Mesenchymal stem cell (in vitro differentiated cells and primary cell): ENCODE measurements at regions not wholly inside any gene's neighbourhood (a gene's known extent, or its start where the extent isn't known, plus 50 kb on each side); places are given as distances from the start of the nearest gene placed in this dataset.
A peak's percentile ranks its signal among the peaks of the same experiment; 100 is the strongest.

Source experiments
- DNase-seq: peaks from one replicate; pipeline ENCODE4 v3.0.0-alpha.2; 2013
- H2AFZ ChIP-seq: one replicate; pipeline ENCODE4 v1.6.1; 2013; ENCODE audit warnings: low read depth, mild to moderate bottlenecking, control low read depth, inconsistent platforms, low read length, moderate library complexity
- H2AK5ac ChIP-seq: 2 replicates; pipeline ENCODE4 v1.6.1; 2013; ENCODE audit warnings: low read length, moderate library complexity, mild to moderate bottlenecking, inconsistent platforms; ENCODE audit not compliant: severe bottlenecking
- H2BK120ac ChIP-seq: one replicate; pipeline ENCODE4 v1.6.1; 2013; ENCODE audit warnings: low read depth, mild to moderate bottlenecking, inconsistent platforms, low read length, moderate library complexity
- H2BK12ac ChIP-seq, 2 experiments: one replicate each; pipeline ENCODE4 v1.6.1; 2013; ENCODE audit warnings: inconsistent platforms in 2 of 2, low read length in 2 of 2, mild to moderate bottlenecking in 2 of 2, moderate library complexity in 2 of 2, control low read depth in 1 of 2
- H2BK15ac ChIP-seq: one replicate; pipeline ENCODE4 v1.6.1; 2013; ENCODE audit warnings: mild to moderate bottlenecking, low read depth, inconsistent platforms; ENCODE audit not compliant: poor library complexity, severe bottlenecking
- H2BK5ac ChIP-seq: 2 replicates; pipeline ENCODE4 v1.6.1; 2013; ENCODE audit warnings: low read depth, mild to moderate bottlenecking, low read length, control low read depth, inconsistent platforms; ENCODE audit not compliant: poor library complexity, severe bottlenecking
- H3K14ac ChIP-seq, 2 experiments: one replicate each; pipeline ENCODE4 v1.6.1; 2013; ENCODE audit warnings: inconsistent platforms in 2 of 2, low read length in 2 of 2, control low read depth in 1 of 2, mild to moderate bottlenecking in 1 of 2, moderate library complexity in 1 of 2
- H3K18ac ChIP-seq, 2 experiments: one replicate each; pipeline ENCODE4 v1.6.1; 2013; ENCODE audit warnings: inconsistent platforms in 2 of 2, low read length in 2 of 2, control low read depth in 1 of 2, low read depth in 1 of 2, mild to moderate bottlenecking in 1 of 2
- H3K23ac ChIP-seq, 2 experiments: one replicate each; pipeline ENCODE4 v1.6.1; 2013; ENCODE audit warnings: inconsistent platforms in 2 of 2, low read length in 2 of 2, mild to moderate bottlenecking in 2 of 2, moderate library complexity in 2 of 2, control low read depth in 1 of 2
- H3K27ac ChIP-seq: 2 replicates; pipeline ENCODE4 v1.5.1; 2013; ENCODE audit warnings: mild to moderate bottlenecking, moderate library complexity, low read length, control low read depth, inconsistent platforms; ENCODE audit not compliant: poor library complexity, severe bottlenecking
- H3K27me3 ChIP-seq, 2 experiments: 2 replicates each; pipeline versions ENCODE4 v1.6.1 to v1.7.0; 2013; ENCODE audit warnings: low read length in 2 of 2, mild to moderate bottlenecking in 2 of 2, moderate library complexity in 2 of 2, control low read depth in 1 of 2, inconsistent platforms in 1 of 2; ENCODE audit not compliant: control insufficient read depth in 1 of 2, insufficient read depth in 1 of 2
- H3K36me3 ChIP-seq, 2 experiments: 2 replicates each; pipeline versions ENCODE4 v1.6.1 to v1.7.0; 2013; ENCODE audit warnings: low read length in 2 of 2, control low read depth in 1 of 2, inconsistent platforms in 1 of 2, low read depth in 1 of 2, mild to moderate bottlenecking in 1 of 2; ENCODE audit not compliant: insufficient read depth in 2 of 2, control insufficient read depth in 1 of 2
- H3K4ac ChIP-seq, 2 experiments: one replicate each; pipeline ENCODE4 v1.6.1; 2013; ENCODE audit warnings: inconsistent platforms in 2 of 2, low read length in 2 of 2, mild to moderate bottlenecking in 2 of 2, moderate library complexity in 2 of 2, control low read depth in 1 of 2, low read depth in 1 of 2
- H3K4me1 ChIP-seq: 2 replicates; pipeline ENCODE4 v1.6.1; 2013; ENCODE audit warnings: low read depth, low read length, control low read depth; ENCODE audit not compliant: control insufficient read depth, insufficient read depth
- H3K4me2 ChIP-seq: 2 replicates; pipeline ENCODE4 v1.6.1; 2013; ENCODE audit warnings: low read length, mild to moderate bottlenecking, inconsistent platforms; ENCODE audit not compliant: poor library complexity, severe bottlenecking
- H3K4me3 ChIP-seq, 2 experiments: 2 replicates each; pipeline versions ENCODE4 v1.5.1 to v1.7.0; 2013; ENCODE audit warnings: low read length in 2 of 2, mild to moderate bottlenecking in 2 of 2, control low read depth in 1 of 2, low read depth in 1 of 2; ENCODE audit not compliant: insufficient read depth in 1 of 2
- H3K79me1 ChIP-seq: replicated peaks from 2 replicates; pipeline ENCODE4 v1.6.1; 2013; ENCODE audit warnings: mild to moderate bottlenecking, control low read depth, low read length, inconsistent platforms; ENCODE audit not compliant: poor library complexity, severe bottlenecking
- H3K9ac ChIP-seq: 2 replicates; pipeline ENCODE4 v1.7.0; 2013; ENCODE audit warnings: mild to moderate bottlenecking, low read length, moderate library complexity
- H3K9me3 ChIP-seq: 2 replicates; pipeline ENCODE4 v1.7.0; 2013; ENCODE audit warnings: mild to moderate bottlenecking, low read length; ENCODE audit not compliant: control insufficient read depth
- H4K8ac ChIP-seq: one replicate; pipeline ENCODE4 v1.6.1; 2013; ENCODE audit warnings: inconsistent platforms, mild to moderate bottlenecking, low read length, moderate library complexity
- H4K91ac ChIP-seq: one replicate; pipeline ENCODE4 v1.6.1; 2013; ENCODE audit warnings: mild to moderate bottlenecking, low read length, inconsistent platforms
- WGBS: methylation state at CpG from one replicate; pipeline ENCODE4 v1.1.7; 2013; ENCODE audit warnings: mixed read lengths; 5-methylcytosine and 5-hydroxymethylcytosine counted together

DNA sequence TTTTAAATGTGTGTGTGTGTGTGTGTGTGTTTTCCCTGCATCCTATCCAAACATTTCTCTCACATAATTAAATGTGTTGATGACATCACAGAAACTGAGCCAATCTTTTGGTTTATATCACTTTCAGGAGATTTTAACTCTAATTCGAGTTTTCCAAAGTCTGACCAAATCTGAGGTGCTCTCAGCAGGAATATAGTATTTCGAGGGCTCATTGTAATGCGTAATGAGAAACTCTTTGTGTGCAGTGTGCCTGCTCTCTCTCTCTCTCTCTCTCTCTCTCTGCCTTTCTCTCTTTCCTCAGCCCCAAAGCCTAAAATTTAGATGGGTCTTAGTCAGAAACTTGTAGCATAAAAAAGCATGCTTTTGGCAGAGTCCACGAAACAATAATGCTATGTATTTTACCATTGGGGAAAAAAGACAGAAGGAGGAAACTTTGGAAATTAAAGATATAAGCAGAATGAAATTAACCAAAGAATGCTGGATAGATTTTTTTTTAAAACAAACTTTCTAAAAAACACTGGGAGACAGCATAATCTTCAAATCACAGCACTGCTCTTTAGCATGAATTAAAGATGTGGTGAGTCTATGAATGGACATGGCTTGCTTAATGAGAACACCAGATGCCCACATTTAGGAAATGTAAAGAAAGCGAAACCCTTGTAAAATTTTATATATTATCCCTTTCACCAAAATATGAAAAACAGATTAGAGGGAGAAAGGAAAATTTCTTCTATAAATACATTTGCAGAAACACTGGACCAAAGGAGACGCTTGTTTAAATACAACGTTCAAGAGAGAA, 206.8 kb upstream of the HABP2 start:
- Histone ChIP-seq H3K4me3 (no peak overlapping the region), H3K9ac (no peak overlapping the region), H4K8ac (no peak overlapping the region), H3K36me3 (no peaks in the 10 kb centered on the region), H2AFZ (no peak overlapping the region), H4K91ac (no peak overlapping the region), H2BK5ac (no peak overlapping the region), H3K23ac (no peak overlapping the region), H3K9me3 (peaks cover 6% of the 10 kb centered on the region), H3K4ac (no peak overlapping the region), H3K4me2 (no peak overlapping the region), H3K4me1 (no peaks in the 10 kb centered on the region), H3K14ac (no peak overlapping the region), H3K79me1 (no peaks in the 10 kb centered on the region), H2BK15ac (no peak overlapping the region), H3K27ac (no peak overlapping the region), H2AK5ac (no peak overlapping the region), H3K18ac (no peak overlapping the region), H2BK12ac (no peak overlapping the region), H2BK120ac (no peak overlapping the region), H3K27me3 (peaks cover 0 to 55% of the 10 kb centered on the region in 2 experiments)
- WGBS = 91% methylated on average over 5 of the region's 7 CpGs
- no peak for DNase-seq

DNA sequence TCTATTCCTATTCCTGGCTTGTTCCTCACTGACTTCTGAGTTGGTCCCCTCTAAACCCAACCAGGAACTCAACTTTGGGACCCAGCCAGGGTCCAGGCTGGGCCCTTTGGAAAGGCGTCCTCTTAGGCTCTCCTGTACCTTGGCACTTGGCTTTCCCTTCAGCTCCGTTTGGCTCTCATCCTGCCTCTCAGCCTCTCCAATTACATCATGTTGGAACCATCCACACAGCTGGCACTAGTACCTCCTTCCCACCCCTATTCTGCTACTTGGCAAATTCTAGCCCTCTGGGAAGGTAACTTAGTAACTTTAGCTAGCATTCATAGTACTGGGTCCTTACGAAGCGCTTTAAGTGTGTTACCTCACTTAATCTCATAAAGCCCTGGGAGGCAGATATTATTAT, 205.3 kb upstream of the HABP2 start:
- H2AK5ac ChIP-seq = no peak overlapping the region
- no peak overlapping the region for H2BK120ac ChIP-seq
- no peak overlapping the region for H2BK15ac ChIP-seq
- H3K4me1 ChIP-seq = no peaks in the 10 kb centered on the region
- H3K4me2 ChIP-seq = no peak overlapping the region
- H3K27ac ChIP-seq = no peak overlapping the region
- no peak overlapping the region for H2BK5ac ChIP-seq
- no peak overlapping the region for H3K9ac ChIP-seq
- no peak overlapping the region for H3K23ac ChIP-seq
- H3K9me3 ChIP-seq = peaks cover 6% of the 10 kb centered on the region
- H3K4ac ChIP-seq = no peak overlapping the region
- H4K91ac ChIP-seq = no peak overlapping the region
- no peak overlapping the region for H3K18ac ChIP-seq
- H3K27me3 ChIP-seq = peaks cover 0 to 41% of the 10 kb centered on the region in 2 experiments
- H4K8ac ChIP-seq = no peak overlapping the region
- H2AFZ ChIP-seq = no peak overlapping the region
- no peaks in the 10 kb centered on the region for H3K79me1 ChIP-seq
- WGBS = 80% methylated on average over 4 of the region's 4 CpGs
- no peaks in the 10 kb centered on the region for H3K36me3 ChIP-seq
- DNase-seq = no peak
- no peak overlapping the region for H3K14ac ChIP-seq
- no peak overlapping the region for H2BK12ac ChIP-seq
- no peak overlapping the region for H3K4me3 ChIP-seq

DNA sequence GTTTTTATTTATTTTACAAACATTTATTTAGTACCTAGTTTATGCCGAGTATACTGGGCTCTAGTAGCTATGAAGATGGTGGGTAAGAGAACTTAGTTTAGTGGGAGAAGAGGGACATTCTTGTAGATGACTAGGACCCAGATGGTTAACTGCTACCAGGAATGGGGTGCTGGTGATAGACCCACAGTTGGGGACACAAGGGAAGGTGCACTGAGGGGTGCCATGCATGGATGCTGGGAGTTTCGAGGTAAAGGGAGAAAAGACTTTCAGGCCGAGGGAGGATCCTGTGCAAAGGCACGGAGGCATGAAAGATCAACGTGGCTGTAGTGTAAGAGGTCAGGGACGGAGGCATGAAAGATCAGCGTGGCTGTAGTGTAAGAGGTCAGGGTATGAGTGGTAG, 204.2 kb upstream of the HABP2 start:
- Histone ChIP-seq H3K18ac (no peak overlapping the region), H2AFZ (no peak overlapping the region), H3K4me1 (no peaks in the 10 kb centered on the region), H2BK12ac (no peak overlapping the region), H3K27me3 (peaks cover 0 to 30% of the 10 kb centered on the region in 2 experiments), H3K9ac (no peak overlapping the region), H4K8ac (peak overlapping the region; percentile 58), H3K4me2 (no peak overlapping the region), H3K79me1 (no peaks in the 10 kb centered on the region), H2BK15ac (no peak overlapping the region), H2BK120ac (no peak overlapping the region), H3K23ac (no peak overlapping the region), H3K36me3 (no peaks in the 10 kb centered on the region), H3K4me3 (no peak overlapping the region), H3K27ac (no peak overlapping the region), H4K91ac (no peak overlapping the region), H3K9me3 (peaks cover 6% of the 10 kb centered on the region), H3K14ac (no peak overlapping the region), H2BK5ac (no peak overlapping the region), H3K4ac (no peak overlapping the region), H2AK5ac (no peak overlapping the region)
- DNase-seq = no peak
- WGBS = 86% methylated on average over 7 of the region's 7 CpGs

DNA sequence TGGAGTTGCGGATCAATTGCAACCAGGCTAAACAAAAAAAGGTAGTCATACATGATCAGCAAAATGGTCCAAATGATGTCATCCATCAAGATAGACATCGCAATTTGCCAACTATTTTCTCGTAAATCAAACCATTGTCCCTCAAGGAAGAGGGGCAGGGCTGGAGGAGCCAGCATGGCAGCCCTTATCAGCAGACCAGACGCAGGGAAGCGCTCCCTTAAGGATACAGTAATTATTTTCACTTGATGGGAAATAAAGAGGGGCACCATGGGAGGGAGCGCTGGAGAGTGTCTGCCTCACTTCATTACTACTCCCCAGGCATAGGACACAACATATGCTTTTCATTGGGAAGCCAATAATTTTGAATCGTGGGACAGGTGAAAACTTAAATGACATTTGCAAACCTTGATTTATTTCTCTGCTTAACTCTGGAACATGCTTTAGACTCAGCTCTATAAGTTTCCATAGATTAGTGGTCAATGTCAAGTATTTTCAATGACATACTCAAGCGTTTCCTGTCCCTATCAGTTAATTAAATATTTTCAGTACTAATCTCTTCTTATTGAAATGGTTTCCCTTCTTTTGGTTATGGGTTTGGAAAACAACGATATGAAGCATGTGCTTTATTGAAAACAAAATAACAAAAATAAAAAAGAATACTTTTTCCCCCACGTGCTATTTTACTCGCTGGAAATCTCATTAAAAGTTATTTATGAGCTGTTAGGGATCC, 202.4 kb upstream of the HABP2 start:
- no peak overlapping the region for H2BK5ac ChIP-seq
- H3K36me3 ChIP-seq = no peaks in the 10 kb centered on the region
- H2BK12ac ChIP-seq = no peak overlapping the region
- H3K27me3 ChIP-seq = peaks cover 0 to 40% of the 10 kb centered on the region in 2 experiments
- no peak overlapping the region for H3K27ac ChIP-seq
- no peak overlapping the region for H2BK15ac ChIP-seq
- H3K4me1 ChIP-seq = no peaks in the 10 kb centered on the region
- H2BK120ac ChIP-seq = no peak overlapping the region
- H3K14ac ChIP-seq = no peak overlapping the region
- no peak for DNase-seq
- no peaks in the 10 kb centered on the region for H3K79me1 ChIP-seq
- no peak overlapping the region for H4K8ac ChIP-seq
- no peak overlapping the region for H3K9ac ChIP-seq
- WGBS = 75% methylated on average over 7 of the region's 11 CpGs
- H4K91ac ChIP-seq = no peak overlapping the region
- H3K9me3 ChIP-seq = peaks cover 6% of the 10 kb centered on the region
- no peak overlapping the region for H2AK5ac ChIP-seq
- H2AFZ ChIP-seq = no peak overlapping the region
- no peak overlapping the region for H3K18ac ChIP-seq
- H3K4me3 ChIP-seq = no peak overlapping the region
- H3K4ac ChIP-seq = no peak overlapping the region
- H3K4me2 ChIP-seq = no peak overlapping the region
- no peak overlapping the region for H3K23ac ChIP-seq
